Activated T-cell treated with anti-CD3 and anti-CD28 coated beads, Interleukin-2, amount 50 U/mL, for 24 hours (primary cell): ENCODE measurements at regions not wholly inside any gene's neighbourhood (a gene's known extent, or its start where the extent isn't known, plus 50 kb on each side); places are given as distances from the start of the nearest gene placed in this dataset.
"Not testable (repeated sequence)": the region's sequence is repeated elsewhere in the genome, so short reads cannot be mapped to it uniquely, and the experiment has no call there.

ENCODE experiments used
- DNase-seq: peaks from one replicate; pipeline ENCODE4 v3.0.0-alpha.2; 2020
- H3K27ac Mint-ChIP-seq: 2 replicates; pipeline ENCODE4 v1.8.0; 2020; ENCODE audit warnings: mild to moderate bottlenecking, mixed read lengths
- H3K27me3 Mint-ChIP-seq: 2 replicates; pipeline ENCODE4 v1.8.0; 2020; ENCODE audit warnings: mixed read lengths
- H3K36me3 Mint-ChIP-seq: 2 replicates; pipeline ENCODE4 v1.8.0; 2020; ENCODE audit warnings: low read depth, mixed read lengths
- H3K4me1 Mint-ChIP-seq: 2 replicates; pipeline ENCODE4 v1.8.0; 2020; ENCODE audit warnings: low read depth, mixed read lengths
- H3K4me3 Mint-ChIP-seq: 2 replicates; pipeline ENCODE4 v1.8.0; 2020; ENCODE audit warnings: mild to moderate bottlenecking, moderate library complexity, mixed read lengths
- H3K9me3 Mint-ChIP-seq: 2 replicates; pipeline ENCODE4 v1.8.0; 2020; ENCODE audit warnings: mixed read lengths

- not testable (repeated sequence) for H3K27me3 Mint-ChIP-seq, H3K9me3 Mint-ChIP-seq, H3K4me3 Mint-ChIP-seq, DNase-seq, H3K27ac Mint-ChIP-seq
- H3K36me3 Mint-ChIP-seq, result peaks cover 12% of the 10 kb centered on the region
- peaks cover 13% of the 10 kb centered on the region for H3K4me1 Mint-ChIP-seq
Observed at GRCh38 chr10:45541032-45541431, 131.5 kb downstream of the ZFAND4 start.

- DNase-seq, H3K4me3 Mint-ChIP-seq, H3K36me3 Mint-ChIP-seq, H3K27me3 Mint-ChIP-seq, H3K27ac Mint-ChIP-seq, H3K9me3 Mint-ChIP-seq: not testable (repeated sequence)
- peaks cover 15% of the 10 kb centered on the region for H3K4me1 Mint-ChIP-seq
Observed at GRCh38 chr10:45540589-45540988, 132.0 kb downstream of the ZFAND4 start.

- not testable (repeated sequence) for H3K36me3 Mint-ChIP-seq, H3K9me3 Mint-ChIP-seq
- peaks cover 15% of the 10 kb centered on the region for H3K4me1 Mint-ChIP-seq
Observed at GRCh38 chr10:45539569-45539968, 133.0 kb downstream of the ZFAND4 start.

GRCh38 chr10:45534572-45534971 is 138.0 kb downstream of the ZFAND4 start:
- no peak overlapping the region for H3K27ac Mint-ChIP-seq
- peaks cover 12% of the 10 kb centered on the region for H3K4me1 Mint-ChIP-seq
- H3K4me3 Mint-ChIP-seq, result no peak overlapping the region
- DNase-seq, result no peak
- peaks cover 2% of the 10 kb centered on the region for H3K9me3 Mint-ChIP-seq
- H3K36me3 Mint-ChIP-seq, result peaks cover 31% of the 10 kb centered on the region
- H3K27me3 Mint-ChIP-seq, result no peaks in the 10 kb centered on the region

More at GRCh38 chr10:45539569-45539968, 133.0 kb downstream of the ZFAND4 start:
- H3K27me3 Mint-ChIP-seq, H3K27ac Mint-ChIP-seq, DNase-seq, H3K4me3 Mint-ChIP-seq: not testable (repeated sequence)

GRCh38 chr10:45532480-45532879 is 140.1 kb downstream of the ZFAND4 start:
- no peak for DNase-seq
- peaks cover 2% of the 10 kb centered on the region for H3K9me3 Mint-ChIP-seq
- H3K4me3 Mint-ChIP-seq, result no peak overlapping the region
- peaks cover 43% of the 10 kb centered on the region for H3K36me3 Mint-ChIP-seq
- no peak overlapping the region for H3K27ac Mint-ChIP-seq
- no peaks in the 10 kb centered on the region for H3K27me3 Mint-ChIP-seq
- H3K4me1 Mint-ChIP-seq, result peaks cover 15% of the 10 kb centered on the region

- no peaks in the 10 kb centered on the region for H3K27me3 Mint-ChIP-seq
- H3K36me3 Mint-ChIP-seq, result peaks cover 28% of the 10 kb centered on the region
- DNase-seq, result no peak
- H3K9me3 Mint-ChIP-seq, result no peaks in the 10 kb centered on the region
- H3K4me3 Mint-ChIP-seq, result no peak overlapping the region
- peaks cover 21% of the 10 kb centered on the region for H3K4me1 Mint-ChIP-seq
- no peak overlapping the region for H3K27ac Mint-ChIP-seq
Observed at GRCh38 chr10:45526309-45526905, 146.2 kb downstream of the ZFAND4 start.

GRCh38 chr10:45520476-45520875 is 146.5 kb downstream of the ALOX5 start:
- Mint-ChIP-seq H3K4me1 (peaks cover 19% of the 10 kb centered on the region), H3K27ac (no peak overlapping the region), H3K9me3 (no peaks in the 10 kb centered on the region), H3K4me3 (no peak overlapping the region), H3K36me3 (no peaks in the 10 kb centered on the region), H3K27me3 (no peaks in the 10 kb centered on the region)
- no peak for DNase-seq

GRCh38 chr10:45518741-45519140 is 144.7 kb downstream of the ALOX5 start:
- Mint-ChIP-seq H3K4me1 (peaks cover 28% of the 10 kb centered on the region), H3K9me3 (no peaks in the 10 kb centered on the region), H3K27me3 (no peaks in the 10 kb centered on the region), H3K36me3 (no peaks in the 10 kb centered on the region), H3K4me3 (no peak overlapping the region), H3K27ac (no peak overlapping the region)
- no peak for DNase-seq

GRCh38 chr10:45515630-45516029 is 141.6 kb downstream of the ALOX5 start:
- H3K27me3 Mint-ChIP-seq, result no peaks in the 10 kb centered on the region
- no peaks in the 10 kb centered on the region for H3K36me3 Mint-ChIP-seq
- H3K27ac Mint-ChIP-seq, result no peak overlapping the region
- no peaks in the 10 kb centered on the region for H3K9me3 Mint-ChIP-seq
- H3K4me1 Mint-ChIP-seq, result peaks cover 25% of the 10 kb centered on the region
- H3K4me3 Mint-ChIP-seq, result no peak overlapping the region
- DNase-seq, result no peak

GRCh38 chr10:45514291-45515270 is 140.6 kb downstream of the ALOX5 start:
- no peaks in the 10 kb centered on the region for H3K36me3 Mint-ChIP-seq
- H3K9me3 Mint-ChIP-seq, result no peaks in the 10 kb centered on the region
- DNase-seq, result no peak
- no peak overlapping the region for H3K4me3 Mint-ChIP-seq
- no peak overlapping the region for H3K27ac Mint-ChIP-seq
- H3K4me1 Mint-ChIP-seq, result peaks cover 21% of the 10 kb centered on the region
- no peaks in the 10 kb centered on the region for H3K27me3 Mint-ChIP-seq

- H3K36me3 Mint-ChIP-seq, result no peaks in the 10 kb centered on the region
- DNase-seq, result no peak
- H3K27ac Mint-ChIP-seq, result no peak overlapping the region
- H3K9me3 Mint-ChIP-seq, result no peaks in the 10 kb centered on the region
- H3K4me1 Mint-ChIP-seq, result peaks cover 20% of the 10 kb centered on the region
- no peak overlapping the region for H3K4me3 Mint-ChIP-seq
- no peaks in the 10 kb centered on the region for H3K27me3 Mint-ChIP-seq
Observed at GRCh38 chr10:45513551-45513950, 139.5 kb downstream of the ALOX5 start.

- not testable (repeated sequence) for H3K27me3 Mint-ChIP-seq, H3K36me3 Mint-ChIP-seq, H3K4me3 Mint-ChIP-seq, H3K9me3 Mint-ChIP-seq, DNase-seq, H3K27ac Mint-ChIP-seq
- peaks cover 17% of the 10 kb centered on the region for H3K4me1 Mint-ChIP-seq
Observed at GRCh38 chr10:45511926-45512325, 137.9 kb downstream of the ALOX5 start.

- H3K4me1 Mint-ChIP-seq, result peaks cover 5% of the 10 kb centered on the region
- no peak overlapping the region for H3K4me3 Mint-ChIP-seq
- DNase-seq, result no peak
- H3K9me3 Mint-ChIP-seq, result no peaks in the 10 kb centered on the region
- no peaks in the 10 kb centered on the region for H3K27me3 Mint-ChIP-seq
- H3K36me3 Mint-ChIP-seq, result no peaks in the 10 kb centered on the region
- no peak overlapping the region for H3K27ac Mint-ChIP-seq
Observed at GRCh38 chr10:45509491-45509890, 135.5 kb downstream of the ALOX5 start.

- H3K27me3 Mint-ChIP-seq, result no peaks in the 10 kb centered on the region
- H3K36me3 Mint-ChIP-seq, result no peaks in the 10 kb centered on the region
Observed at GRCh38 chr10:45505311-45505710, 131.3 kb downstream of the ALOX5 start.

GRCh38 chr10:45502458-45502857 is 128.4 kb downstream of the ALOX5 start:
- peaks cover 13% of the 10 kb centered on the region for H3K4me1 Mint-ChIP-seq
- peaks cover 2% of the 10 kb centered on the region for H3K9me3 Mint-ChIP-seq
- H3K36me3 Mint-ChIP-seq, result no peaks in the 10 kb centered on the region
- H3K27me3 Mint-ChIP-seq, result no peaks in the 10 kb centered on the region
- no peak overlapping the region for H3K27ac Mint-ChIP-seq
- DNase-seq, result no peak
- H3K4me3 Mint-ChIP-seq, result no peak overlapping the region

More at GRCh38 chr10:45505311-45505710, 131.3 kb downstream of the ALOX5 start:
- H3K4me3 Mint-ChIP-seq, result no peak overlapping the region
- no peak for DNase-seq
- H3K9me3 Mint-ChIP-seq, result no peaks in the 10 kb centered on the region
- peaks cover 11% of the 10 kb centered on the region for H3K4me1 Mint-ChIP-seq
- no peak overlapping the region for H3K27ac Mint-ChIP-seq
